ENCODE measurements at regions not wholly inside any gene's neighbourhood (a gene's known extent, or its start where the extent isn't known, plus 50 kb on each side); places are given as distances from the start of the nearest gene placed in this dataset.
A peak's percentile ranks its signal among the peaks of the same experiment; 100 is the strongest.

DNA sequence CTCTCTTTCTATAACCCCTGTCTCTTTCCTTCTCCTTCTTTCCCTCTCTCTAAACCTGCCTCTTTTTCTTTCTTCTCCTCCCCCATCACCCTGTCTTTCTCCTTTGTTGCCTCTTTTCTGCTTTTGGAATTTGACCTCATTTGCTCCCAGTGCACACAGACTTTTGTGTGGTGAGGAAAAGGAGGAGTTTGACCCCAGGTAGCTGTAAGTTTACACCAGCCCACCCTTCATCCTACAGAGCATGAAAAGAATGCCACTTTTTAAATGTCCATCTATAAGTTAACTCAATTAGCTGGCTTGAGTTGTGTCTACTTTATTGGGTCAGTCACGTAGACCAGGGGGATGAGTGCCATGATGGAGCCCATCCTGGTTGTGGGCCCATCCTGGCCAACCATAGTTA, 146.8 kb upstream of the SLC38A2 start:
- H3K9ac ChIP-seq (ENCODE audit: low read depth, low read length) = no peak overlapping the region
- H3K27me3 ChIP-seq (ENCODE audit: control insufficient read depth, insufficient read depth, low read length) = no peaks in the 10 kb centered on the region
- no peak overlapping the region for H3K4me2 ChIP-seq (ENCODE audit: low read depth, low read length)
- peak overlapping the region; percentile 72 for H4K91ac ChIP-seq (ENCODE audit: insufficient read depth, low read depth, low read length)
- no peak for TF ChIP-seq NFE2L2 (IDR thresholded peaks at IDR 0.05; ENCODE audit: low read depth, low read length)
- no peak for TF ChIP-seq CEBPB (IDR thresholded peaks at IDR 0.05; ENCODE audit: low read depth, low read length)
- no peak for TF ChIP-seq RCOR1 (IDR thresholded peaks at IDR 0.05; ENCODE audit: insufficient replicate concordance, low read length)
- TF ChIP-seq, protein P1, sequence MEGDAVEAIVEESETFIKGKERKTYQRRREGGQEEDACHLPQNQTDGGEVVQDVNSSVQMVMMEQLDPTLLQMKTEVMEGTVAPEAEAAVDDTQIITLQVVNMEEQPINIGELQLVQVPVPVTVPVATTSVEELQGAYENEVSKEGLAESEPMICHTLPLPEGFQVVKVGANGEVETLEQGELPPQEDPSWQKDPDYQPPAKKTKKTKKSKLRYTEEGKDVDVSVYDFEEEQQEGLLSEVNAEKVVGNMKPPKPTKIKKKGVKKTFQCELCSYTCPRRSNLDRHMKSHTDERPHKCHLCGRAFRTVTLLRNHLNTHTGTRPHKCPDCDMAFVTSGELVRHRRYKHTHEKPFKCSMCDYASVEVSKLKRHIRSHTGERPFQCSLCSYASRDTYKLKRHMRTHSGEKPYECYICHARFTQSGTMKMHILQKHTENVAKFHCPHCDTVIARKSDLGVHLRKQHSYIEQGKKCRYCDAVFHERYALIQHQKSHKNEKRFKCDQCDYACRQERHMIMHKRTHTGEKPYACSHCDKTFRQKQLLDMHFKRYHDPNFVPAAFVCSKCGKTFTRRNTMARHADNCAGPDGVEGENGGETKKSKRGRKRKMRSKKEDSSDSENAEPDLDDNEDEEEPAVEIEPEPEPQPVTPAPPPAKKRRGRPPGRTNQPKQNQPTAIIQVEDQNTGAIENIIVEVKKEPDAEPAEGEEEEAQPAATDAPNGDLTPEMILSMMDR (conservative IDR thresholded peaks at IDR 0.05; ENCODE audit: low read depth, low read length) = no peak
- no peak for TF ChIP-seq BHLHE40 (IDR thresholded peaks at IDR 0.05; ENCODE audit: low read depth, low read length)
- no peak for TF ChIP-seq MAFK (IDR thresholded peaks at IDR 0.05; ENCODE audit: low read depth, low read length)
- TF ChIP-seq MXI1 (IDR thresholded peaks at IDR 0.05; ENCODE audit: borderline replicate concordance, low read depth, low read length) = no peak
- TF ChIP-seq, protein P2, sequence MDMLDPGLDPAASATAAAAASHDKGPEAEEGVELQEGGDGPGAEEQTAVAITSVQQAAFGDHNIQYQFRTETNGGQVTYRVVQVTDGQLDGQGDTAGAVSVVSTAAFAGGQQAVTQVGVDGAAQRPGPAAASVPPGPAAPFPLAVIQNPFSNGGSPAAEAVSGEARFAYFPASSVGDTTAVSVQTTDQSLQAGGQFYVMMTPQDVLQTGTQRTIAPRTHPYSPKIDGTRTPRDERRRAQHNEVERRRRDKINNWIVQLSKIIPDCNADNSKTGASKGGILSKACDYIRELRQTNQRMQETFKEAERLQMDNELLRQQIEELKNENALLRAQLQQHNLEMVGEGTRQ (IDR thresholded peaks at IDR 0.05; ENCODE audit: low read depth, low read length) = no peak
- TF ChIP-seq POLR2A (IDR thresholded peaks at IDR 0.05; ENCODE audit: low read depth, low read length) = no peak
- TF ChIP-seq FOS (IDR thresholded peaks at IDR 0.05; ENCODE audit: low read depth, low read length) = no peak
- TF ChIP-seq RAD21 (IDR thresholded peaks at IDR 0.05; ENCODE audit: low read length) = no peak
- TF ChIP-seq RFX5 (IDR thresholded peaks at IDR 0.05; ENCODE audit: low read depth, low read length) = no peak
- TF ChIP-seq MAZ (IDR thresholded peaks at IDR 0.05; ENCODE audit: borderline replicate concordance, low read depth, low read length) = no peak
- no peak for ATAC-seq (ENCODE audit: low read depth)
- peak overlapping the region; percentile 88 for H4K5ac ChIP-seq (ENCODE audit: low read depth, low read length)
- BruUV-seq (replicated peaks) = no TSS peak
- no peak for DNase-seq
- H2BK120ac ChIP-seq (ENCODE audit: low read depth, low read length) = peak overlapping the region; percentile 73; the same call in 1 of the 2 replicates
- CTCF ChIA-PET = no interaction called here
- POLR2A ChIA-PET (ENCODE audit: unreplicated experiment) = no interaction called here
- peak overlapping the region in 1 of 2 experiments; percentile 61; a peak in 1 of 4 replicates for H4K8ac ChIP-seq (ENCODE audit: low read depth in 2 of 2, low read length in 2 of 2)
- peak overlapping the region; percentile 88 for H2BK5ac ChIP-seq (ENCODE audit: low read depth, low read length, poor library complexity, severe bottlenecking)
- in situ Hi-C loops (cut with MboI; ENCODE audit: low sequenced_read_pairs) (no loop called here), dilution Hi-C loops (cut with HindIII; ENCODE audit: low sequenced_read_pairs, unreplicated experiment) (no loop called here), intact Hi-C loops (cut with micrococcal nuclease) (no loop called here)
- H3K56ac ChIP-seq (ENCODE audit: extremely low read depth, insufficient read depth, low read length) = peak overlapping the region; percentile 26; the same call in 1 of the 2 replicates
- H2AK5ac ChIP-seq (ENCODE audit: low read depth, low read length) = peak overlapping the region; percentile 86
- H2BK20ac ChIP-seq (ENCODE audit: low read depth, low read length) = peak overlapping the region; percentile 64
- peak overlapping the region; percentile 73 for H3K14ac ChIP-seq (replicated peaks; ENCODE audit: low read depth, low read length)
- peak overlapping the region; percentile 77 for H3K4ac ChIP-seq (ENCODE audit: low read depth, low read length)
- peak overlapping the region; percentile 57; the same call in 2 of the 3 replicates for H2BK15ac ChIP-seq (ENCODE audit: low read depth, low read length)
- H3K4me3 ChIP-seq (ENCODE audit: insufficient read depth, low read depth, low read length) = no peak overlapping the region
- no CpG with 5 or more reads among the region's 1 CpG for WGBS, 2 experiments (ENCODE audit: extremely low coverage in 2 of 2, insufficient read length in 1 of 2)
- H2AK9ac ChIP-seq (replicated peaks; ENCODE audit: low read depth, low read length, poor library complexity) = no peak overlapping the region
- H3K79me1 ChIP-seq (ENCODE audit: low read depth in 1 of 2, low read length in 2 of 2) = peaks cover 31 to 69% of the 10 kb centered on the region in 2 experiments
- H4K20me1 ChIP-seq (ENCODE audit: insufficient read depth, low read length) = no peaks in the 10 kb centered on the region
- peaks cover 11% of the 10 kb centered on the region for H3K9me1 ChIP-seq (ENCODE audit: insufficient read depth, low read length)
- peak overlapping the region; percentile 53; the same call in 1 of the 2 replicates for H3K23ac ChIP-seq (ENCODE audit: low read depth, low read length)
- no peak overlapping the region for H2AFZ ChIP-seq (replicated peaks; ENCODE audit: low read length, poor library complexity)
- H3K9me3 ChIP-seq (ENCODE audit: control insufficient read depth, insufficient read depth, low read length) = peaks cover 17% of the 10 kb centered on the region; the same call in 1 of the 2 replicates
- peaks cover 16% of the 10 kb centered on the region for H3K4me1 ChIP-seq (ENCODE audit: control insufficient read depth, insufficient read depth, low read length)
- H3K27ac ChIP-seq (ENCODE audit: insufficient read depth, low read length) = peak overlapping the region; percentile 67; the same call in 1 of the 2 replicates
- H3K18ac ChIP-seq (ENCODE audit: low read depth, low read length) = peak overlapping the region; percentile 87
- peaks cover 17% of the 10 kb centered on the region for H3K36me3 ChIP-seq (ENCODE audit: control insufficient read depth, insufficient read depth, low read length)

Measured in IMR-90 (cell line).